Caco-2 (cell line): ENCODE measurements at regions not wholly inside any gene's neighbourhood (a gene's known extent, or its start where the extent isn't known, plus 50 kb on each side); places are given as distances from the start of the nearest gene placed in this dataset.

Experiments
- BruUV-seq: library from RNA; stranded (reverse); fragments of 400-500 nt; replicated peaks from 2 replicates; lab custom pipeline; 2021; lab: Mats Ljungman, UMichigan
- CTCF ChIA-PET: fragments of 300-600 bp; sonication (Branson Sonifier 250); formaldehyde crosslinking; loops from one replicate; lab custom pipeline; 2022; ENCODE audit warnings: antibody characterized with exemption; lab: Charles Lee
- POLR2A ChIA-PET: fragments of 300-600 bp; sonication (Branson Sonifier 250); formaldehyde crosslinking; loops from one replicate; lab custom pipeline; 2022; ENCODE audit warnings: antibody characterized with exemption; lab: Charles Lee
- DNase-seq, 2 experiments: peaks; one replicate each; pipeline versions ENCODE4 v3.0.0 to v3.0.0-alpha.2; 2020 to 2022
- H3K27me3 ChIP-seq: replicated peaks from 2 replicates; pipeline ENCODE4 v1.6.0; 2011; ENCODE audit warnings: low read length; ENCODE audit not compliant: control insufficient read depth, insufficient read depth
- H3K36me3 ChIP-seq: 2 replicates; pipeline ENCODE4 v1.5.1; 2011; ENCODE audit warnings: low read length; ENCODE audit not compliant: control insufficient read depth, insufficient read depth
- H3K4me1 ChIP-seq: fragments of 250-450 bp; sonication (Bioruptor Pico); 2 replicates; pipeline ENCODE4 v1.5.1; 2020; ENCODE audit warnings: mild to moderate bottlenecking
- H3K4me3 ChIP-seq: 2 replicates; pipeline ENCODE4 v1.5.1; 2011; ENCODE audit warnings: low read depth, mild to moderate bottlenecking, control low read depth, low read length
- H3K9me3 ChIP-seq: fragments of 250-450 bp; sonication (Bioruptor Pico); 2 replicates; pipeline ENCODE4 v1.5.1; 2020; ENCODE audit warnings: mild to moderate bottlenecking, moderate library complexity
- H3K27ac Mint-ChIP-seq: one replicate; pipeline ENCODE4 v1.8.0; 2022; ENCODE audit warnings: mixed read lengths; ENCODE audit not compliant: unreplicated experiment
- H3K27me3 Mint-ChIP-seq: one replicate; pipeline ENCODE4 v1.8.0; 2022; ENCODE audit warnings: mixed read lengths; ENCODE audit not compliant: insufficient read depth, unreplicated experiment
- H3K36me3 Mint-ChIP-seq: one replicate; pipeline ENCODE4 v1.8.0; 2022; ENCODE audit warnings: mild to moderate bottlenecking, mixed read lengths; ENCODE audit not compliant: insufficient read depth, unreplicated experiment
- H3K4me1 Mint-ChIP-seq: one replicate; pipeline ENCODE4 v1.8.0; 2022; ENCODE audit warnings: low read depth, mixed read lengths; ENCODE audit not compliant: unreplicated experiment
- H3K4me3 Mint-ChIP-seq: one replicate; pipeline ENCODE4 v1.8.0; 2022; ENCODE audit warnings: mild to moderate bottlenecking, moderate library complexity, mixed read lengths; ENCODE audit not compliant: unreplicated experiment
- H3K9me3 Mint-ChIP-seq: one replicate; pipeline ENCODE4 v1.8.0; 2022; ENCODE audit warnings: mixed read lengths; ENCODE audit not compliant: unreplicated experiment
- CTCF ChIP-seq, 2 experiments: fragments of 200-600 bp in 1 of 2; IDR thresholded peaks; 1 replicate in 1 of 2; 2 replicates in 1 of 2; pipeline versions ENCODE4 v1.5.1 to v1.8.0; 2011 to 2022; ENCODE audit warnings: antibody characterized with exemption in 1 of 2, control low read depth in 1 of 2, inconsistent platforms in 1 of 2, low read depth in 1 of 2, low read length in 1 of 2, mild to moderate bottlenecking in 1 of 2, moderate library complexity in 1 of 2; ENCODE audit not compliant: insufficient read depth in 1 of 2, severe bottlenecking in 1 of 2, unreplicated experiment in 1 of 2
- intact Hi-C: fragments of 100-400 bp; cut with micrococcal nuclease; formaldehyde crosslinking; loops from one replicate; pipeline ENCODE4 v1.10.0; 2022; ENCODE audit not compliant: unreplicated experiment

- DNase-seq = no peak
- ChIA-PET CTCF (no interaction called here), POLR2A (no interaction called here)
- H3K4me3 Mint-ChIP-seq = no peak overlapping the region
- no peaks in the 10 kb centered on the region for H3K9me3 Mint-ChIP-seq
- Histone ChIP-seq H3K36me3 (no peaks in the 10 kb centered on the region), H3K27me3 (no peaks in the 10 kb centered on the region), H3K4me3 (no peak overlapping the region), H3K4me1 (no peaks in the 10 kb centered on the region), H3K9me3 (no peaks in the 10 kb centered on the region)
- no peak overlapping the region for H3K27ac Mint-ChIP-seq
- BruUV-seq = no TSS peak
- peaks cover 3% of the 10 kb centered on the region for H3K27me3 Mint-ChIP-seq
- intact Hi-C loops = no loop called here
- no peaks in the 10 kb centered on the region for H3K4me1 Mint-ChIP-seq
- no peak for TF ChIP-seq CTCF (IDR thresholded peaks at IDR 0.05; ENCODE audit: insufficient read depth in 1 of 2, low read depth in 1 of 2, low read length in 1 of 2, severe bottlenecking in 1 of 2, unreplicated experiment in 1 of 2)
- no peaks in the 10 kb centered on the region for H3K36me3 Mint-ChIP-seq
Measured at GRCh38 chr6:119542037-119542436, 192.5 kb upstream of the MAN1A1 start.

- BruUV-seq = no TSS peak
Measured at GRCh38 chr6:119541132-119541905, 191.8 kb upstream of the MAN1A1 start.

GRCh38 chr6:119540417-119540816 lies 190.9 kb upstream of the MAN1A1 start:
- Histone ChIP-seq H3K27me3 (no peaks in the 10 kb centered on the region), H3K4me3 (no peak overlapping the region), H3K4me1 (no peaks in the 10 kb centered on the region), H3K9me3 (no peaks in the 10 kb centered on the region), H3K36me3 (no peaks in the 10 kb centered on the region)
- H3K4me1 Mint-ChIP-seq = no peaks in the 10 kb centered on the region
- H3K36me3 Mint-ChIP-seq = no peaks in the 10 kb centered on the region
- CTCF ChIA-PET = no interaction called here
- no peak overlapping the region for H3K4me3 Mint-ChIP-seq
- POLR2A ChIA-PET = no interaction called here
- TF ChIP-seq CTCF (IDR thresholded peaks at IDR 0.05; ENCODE audit: insufficient read depth in 1 of 2, low read depth in 1 of 2, low read length in 1 of 2, severe bottlenecking in 1 of 2, unreplicated experiment in 1 of 2) = no peak
- DNase-seq = no peak
- no peak overlapping the region for H3K27ac Mint-ChIP-seq
- no peaks in the 10 kb centered on the region for H3K9me3 Mint-ChIP-seq
- intact Hi-C loops = no loop called here
- H3K27me3 Mint-ChIP-seq = peaks cover 3% of the 10 kb centered on the region
- no TSS peak for BruUV-seq

More at GRCh38 chr6:119541132-119541905, 191.8 kb upstream of the MAN1A1 start:
- no peaks in the 10 kb centered on the region for H3K9me3 ChIP-seq
- H3K36me3 ChIP-seq = no peaks in the 10 kb centered on the region
- no peaks in the 10 kb centered on the region for H3K27me3 ChIP-seq
- no peak for DNase-seq
- Mint-ChIP-seq H3K27me3 (peaks cover 3% of the 10 kb centered on the region), H3K9me3 (no peaks in the 10 kb centered on the region), H3K4me1 (no peaks in the 10 kb centered on the region), H3K4me3 (no peak overlapping the region), H3K27ac (no peak overlapping the region), H3K36me3 (no peaks in the 10 kb centered on the region)
- ChIA-PET POLR2A (no interaction called here), CTCF (no interaction called here)
- intact Hi-C loops = no loop called here
- no peak overlapping the region for H3K4me3 ChIP-seq
- H3K4me1 ChIP-seq = no peaks in the 10 kb centered on the region
- TF ChIP-seq CTCF (IDR thresholded peaks at IDR 0.05; ENCODE audit: insufficient read depth in 1 of 2, low read depth in 1 of 2, low read length in 1 of 2, severe bottlenecking in 1 of 2, unreplicated experiment in 1 of 2) = no peak
